Pancreas (tissue), 10 donors: ENCODE measurements at regions not wholly inside any gene's neighbourhood (a gene's known extent, or its start where the extent isn't known, plus 50 kb on each side); places are given as distances from the start of the nearest gene placed in this dataset.

Experiments used
- ATAC-seq, 4 donors: fragments of 200-7000 bp; cut with Tn5 transposase; one replicate each; pipeline versions ENCODE4 v1.8.0 to v1.9.1; 2020; ENCODE audit warnings: mild to moderate bottlenecking in 4 of 4, moderate library complexity in 4 of 4
- DNase-seq, 6 donors: peaks; one replicate each; pipeline ENCODE4 v3.0.0-alpha.2; 2020
- FAIRE-seq: peaks from 2 replicates; lab custom pipeline; 2012; peaks lifted over from hg19 to GRCh38; lab: Jason Lieb, UNC
- H3K27ac ChIP-seq, 4 donors: fragments of 200-600 bp; sonication (generic); 1 replicate in 3 of 4; 2 replicates in 1 of 4; pipeline versions ENCODE4 v1.5.0 to v1.8.0; 2020
- H3K27me3 ChIP-seq, 4 donors: fragments of 200-600 bp; one replicate each; pipeline ENCODE4 v1.8.0; 2021
- H3K36me3 ChIP-seq, 3 donors: fragments of 200-600 bp; sonication (generic) in 1 of 3; one replicate each; pipeline versions ENCODE4 v1.5.0 to v1.8.0; 2020 to 2021
- H3K4me1 ChIP-seq, 3 donors: fragments of 200-600 bp; one replicate each; pipeline ENCODE4 v1.8.0; 2021
- H3K4me3 ChIP-seq, 4 donors: fragments of 200-600 bp; sonication (generic) in 2 of 4; one replicate each; pipeline versions ENCODE4 v1.5.0 to v1.8.0; 2020 to 2021
- H3K9me3 ChIP-seq, 4 donors: fragments of 200-600 bp; one replicate each; pipeline ENCODE4 v1.8.0; 2021
- WGBS, 2 donors: extraction: QIAGEN DNeasy Blood & Tissue Kit; methylation state at CpG; one replicate each; pipeline ENCODE4 v1.1.7; 2013; 5-methylcytosine and 5-hydroxymethylcytosine counted together
- intact Hi-C, 3 donors: fragments of 100-400 bp; cut with DNase I; formaldehyde crosslinking; loops; one replicate each; pipeline versions ENCODE4 v1.11.1 to v1.14.2; 2022
- TF ChIP-seq, protein P1 (sequence below), 4 donors: fragments of 200-600 bp; sonication (generic) in 3 of 4; IDR thresholded peaks; one replicate each; pipeline versions ENCODE4 v1.5.0 to v1.8.0; 2021; ENCODE audit warnings: antibody characterized with exemption in 4 of 4
- donor health status: healthy with polysubstance abuse.
- donor health status: DM: no; HTN: no; CAD: no; lungs with moderate emphysema.
- donor health status: DM: no; HTN: no; CAD: no.
- donor health status: control.
- donor health status: control.
- donor health status: Bipolar disorder and iron deficiency.
- donor health status: DM: yes; HTN: yes; CAD: no.
- donor health status: DM: no; HTN: no; CAD: no.
- donor health status: DM: no; HTN: no; CAD: no.
- donor health status: DM: yes; HTN: yes; CAD: no.

DNA sequence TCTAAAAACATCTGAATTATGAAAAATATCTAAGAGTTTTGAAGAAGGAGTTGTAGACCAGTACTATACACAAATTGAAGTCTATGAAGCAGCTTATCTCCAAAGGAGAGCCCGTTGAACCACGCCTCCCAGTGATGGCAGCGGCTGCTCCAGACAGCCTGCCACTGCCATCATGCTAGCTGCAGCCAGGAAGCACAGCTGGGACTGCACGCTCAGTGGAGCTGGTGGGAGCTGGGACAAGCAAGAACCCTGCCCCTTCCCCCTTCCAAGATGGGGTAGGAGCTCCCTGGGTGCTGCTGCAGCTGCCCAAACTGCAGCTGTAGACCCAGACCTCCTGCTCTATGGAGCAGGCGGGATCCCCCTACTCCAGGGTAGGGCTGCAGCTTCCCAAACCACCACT lies 124.7 kb upstream of the SPATS2L start:
- intact Hi-C loops, result no loop called here
- H3K27ac ChIP-seq, result no peak overlapping the region
- FAIRE-seq (no peak), DNase-seq (no peak), ATAC-seq (no peak)
- H3K4me3 ChIP-seq, result no peak overlapping the region
- TF ChIP-seq, protein P1, sequence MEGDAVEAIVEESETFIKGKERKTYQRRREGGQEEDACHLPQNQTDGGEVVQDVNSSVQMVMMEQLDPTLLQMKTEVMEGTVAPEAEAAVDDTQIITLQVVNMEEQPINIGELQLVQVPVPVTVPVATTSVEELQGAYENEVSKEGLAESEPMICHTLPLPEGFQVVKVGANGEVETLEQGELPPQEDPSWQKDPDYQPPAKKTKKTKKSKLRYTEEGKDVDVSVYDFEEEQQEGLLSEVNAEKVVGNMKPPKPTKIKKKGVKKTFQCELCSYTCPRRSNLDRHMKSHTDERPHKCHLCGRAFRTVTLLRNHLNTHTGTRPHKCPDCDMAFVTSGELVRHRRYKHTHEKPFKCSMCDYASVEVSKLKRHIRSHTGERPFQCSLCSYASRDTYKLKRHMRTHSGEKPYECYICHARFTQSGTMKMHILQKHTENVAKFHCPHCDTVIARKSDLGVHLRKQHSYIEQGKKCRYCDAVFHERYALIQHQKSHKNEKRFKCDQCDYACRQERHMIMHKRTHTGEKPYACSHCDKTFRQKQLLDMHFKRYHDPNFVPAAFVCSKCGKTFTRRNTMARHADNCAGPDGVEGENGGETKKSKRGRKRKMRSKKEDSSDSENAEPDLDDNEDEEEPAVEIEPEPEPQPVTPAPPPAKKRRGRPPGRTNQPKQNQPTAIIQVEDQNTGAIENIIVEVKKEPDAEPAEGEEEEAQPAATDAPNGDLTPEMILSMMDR (IDR thresholded peaks at IDR 0.05), result no peak
- no peaks in the 10 kb centered on the region for H3K36me3 ChIP-seq
- H3K27me3 ChIP-seq, result no peaks in the 10 kb centered on the region
- peaks cover 0 to 9% (median 7%) of the 10 kb centered on the region in 3 donors for H3K4me1 ChIP-seq
- 90% methylated on average over 5 of the region's 5 CpGs for WGBS, 2 donors
- H3K9me3 ChIP-seq, result no peaks in the 10 kb centered on the region

DNA sequence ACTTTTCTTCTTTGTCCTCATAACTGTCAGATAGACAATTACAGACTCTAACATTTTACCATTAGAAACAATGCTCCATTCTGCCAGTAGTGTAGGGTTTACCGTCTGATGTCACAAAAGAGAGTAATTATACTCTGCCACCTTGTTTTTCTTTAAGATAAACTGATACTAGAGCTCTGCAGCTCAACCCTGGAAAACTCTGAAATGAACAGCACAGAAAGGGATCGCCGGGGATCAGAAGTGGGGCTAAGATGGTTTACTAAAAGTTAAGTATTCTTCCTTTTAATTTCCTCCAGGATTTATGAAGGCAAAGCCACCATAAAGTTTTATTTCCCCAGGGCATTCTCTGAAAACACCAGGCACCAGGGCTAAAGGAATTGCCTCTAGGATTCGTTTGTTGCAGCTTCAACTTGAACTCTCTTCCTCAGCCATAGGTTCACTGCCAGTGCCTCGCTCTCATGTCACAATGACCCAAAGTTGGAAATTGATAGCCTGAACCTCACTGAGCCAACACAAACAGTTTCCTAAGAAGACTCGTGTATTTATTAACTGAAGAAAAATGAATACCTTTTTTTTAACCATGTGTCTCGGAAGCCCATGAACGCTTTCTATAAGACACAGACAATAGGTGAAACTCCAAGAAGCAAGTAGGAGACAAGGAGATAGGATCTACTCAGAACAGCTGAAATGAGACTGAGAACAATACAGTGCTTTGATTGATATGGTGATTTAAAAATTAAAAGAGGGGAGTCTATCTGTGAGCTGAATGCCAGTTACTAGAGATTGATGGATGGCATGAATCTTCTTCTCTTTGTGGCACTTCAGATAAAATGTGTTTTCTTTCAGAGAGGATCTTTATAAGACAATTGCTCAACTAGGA lies 121.5 kb upstream of the SPATS2L start:
- TF ChIP-seq, protein P1 (IDR thresholded peaks at IDR 0.05), result no peak
- peak; percentile 74 to 90 (median 84) for ATAC-seq
- WGBS, 2 donors, result 17 to 24% methylated on average over 8 of the region's 8 CpGs

DNA sequence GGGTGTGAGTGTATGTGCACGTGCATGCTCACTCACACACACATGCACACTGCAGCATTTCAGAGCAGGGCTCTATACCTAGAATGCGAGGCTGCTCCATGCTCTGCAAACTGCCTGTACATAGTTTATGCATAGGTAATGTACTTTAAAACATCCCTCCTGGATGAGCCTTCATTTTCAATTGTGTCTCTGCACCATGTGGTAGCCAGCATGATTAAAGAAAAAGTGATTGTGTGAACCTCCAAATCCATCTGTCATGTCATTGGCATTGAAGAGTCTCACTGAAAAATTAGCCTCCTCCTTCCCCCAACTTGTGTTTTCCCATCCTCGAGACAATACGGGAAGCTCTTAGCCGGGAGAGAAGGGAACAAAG lies 120.9 kb upstream of the SPATS2L start:
- Histone ChIP-seq H3K4me3 (no peak overlapping the region), H3K27me3 (no peaks in the 10 kb centered on the region), H3K36me3 (no peaks in the 10 kb centered on the region), H3K4me1 (peaks cover 0 to 9% (median 7%) of the 10 kb centered on the region in 3 donors), H3K9me3 (no peaks in the 10 kb centered on the region), H3K27ac (no peak overlapping the region)
- TF ChIP-seq, protein P1 (IDR thresholded peaks at IDR 0.05), result no peak
- ATAC-seq (peak in 3 of 4 donors; percentile 53 to 74 (median 65)), FAIRE-seq (no peak), DNase-seq (no peak)
- WGBS, 2 donors, result 38 to 51% methylated on average over 5 of the region's 5 CpGs
- intact Hi-C loops, result no loop called here

More for the DNA sequence above, 121.5 kb upstream of the SPATS2L start:
- intact Hi-C loops, result no loop called here
- Histone ChIP-seq H3K4me3 (peak overlapping the region in 1 of 4 donors; percentile 7), H3K27ac (peak overlapping the region in 1 of 4 donors; percentile 24), H3K4me1 (peaks cover 0 to 9% (median 7%) of the 10 kb centered on the region in 3 donors), H3K27me3 (no peaks in the 10 kb centered on the region), H3K9me3 (no peaks in the 10 kb centered on the region), H3K36me3 (no peaks in the 10 kb centered on the region)
- DNase-seq (no peak), FAIRE-seq (no peak)

DNA sequence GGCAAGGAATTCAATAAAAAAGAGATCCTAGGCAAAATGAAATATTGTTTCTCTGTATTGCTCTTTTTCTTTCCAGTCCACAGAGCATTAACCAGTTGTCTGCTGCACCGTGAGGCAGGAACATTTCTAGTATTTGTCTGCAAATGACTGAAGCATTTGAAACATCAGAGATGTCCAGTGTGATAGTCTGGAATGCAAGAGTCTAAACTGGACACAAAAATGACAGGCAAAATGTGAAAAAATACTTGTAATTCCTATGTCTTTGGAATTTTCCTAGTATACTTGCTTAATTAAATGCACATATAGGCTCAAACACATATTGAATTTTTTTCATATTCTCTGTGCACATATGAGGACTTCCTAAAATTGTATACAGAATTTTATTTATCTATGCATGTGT lies 120.5 kb upstream of the SPATS2L start:
- 68 to 80% methylated on average over 1 of the region's 1 CpG for WGBS, 2 donors
- H3K27ac ChIP-seq, result no peak overlapping the region

More for the DNA sequence above, 120.5 kb upstream of the SPATS2L start:
- no peaks in the 10 kb centered on the region for H3K27me3 ChIP-seq
- ATAC-seq (no peak), FAIRE-seq (no peak), DNase-seq (no peak)
- H3K36me3 ChIP-seq, result no peaks in the 10 kb centered on the region
- H3K4me1 ChIP-seq, result peaks cover 0 to 9% (median 7%) of the 10 kb centered on the region in 3 donors
- intact Hi-C loops, result no loop called here
- no peak overlapping the region for H3K4me3 ChIP-seq
- H3K9me3 ChIP-seq, result no peaks in the 10 kb centered on the region
- TF ChIP-seq, protein P1 (IDR thresholded peaks at IDR 0.05), result no peak
